ENCODE measurements at regions not wholly inside any gene's neighbourhood (a gene's known extent, or its start where the extent isn't known, plus 50 kb on each side); places are given as distances from the start of the nearest gene placed in this dataset.

DNA sequence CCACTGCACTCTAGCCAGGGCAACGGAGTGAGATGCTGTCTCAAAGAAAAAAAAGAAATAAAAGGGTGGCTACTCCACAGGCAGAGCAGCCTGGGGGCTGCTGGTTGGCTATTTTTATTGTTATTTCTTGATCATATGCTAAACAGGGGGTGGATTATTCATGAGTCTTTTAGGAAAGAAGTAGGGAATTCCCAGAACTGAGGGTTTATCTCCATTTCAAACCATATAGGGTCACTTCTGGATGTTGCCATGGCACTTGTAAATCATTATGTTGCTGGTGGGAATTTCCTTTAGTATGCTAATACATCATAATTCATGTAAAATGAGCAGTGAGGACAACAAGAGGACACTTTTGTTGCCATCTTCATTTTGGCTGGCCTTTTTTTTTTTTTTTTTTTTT lies 52.1 kb upstream of the GHITM start:
- Mint-ChIP-seq H3K4me3 (no peak overlapping the region), H3K9me3 (peaks cover 16% of the 10 kb centered on the region), H3K4me1 (no peaks in the 10 kb centered on the region), H3K27ac (no peak overlapping the region), H3K36me3 (ENCODE audit: low read depth) (no peaks in the 10 kb centered on the region), H3K27me3 (ENCODE audit: low read depth, poor library complexity) (peaks cover 14% of the 10 kb centered on the region)
- TF ChIP-seq, protein P1, sequence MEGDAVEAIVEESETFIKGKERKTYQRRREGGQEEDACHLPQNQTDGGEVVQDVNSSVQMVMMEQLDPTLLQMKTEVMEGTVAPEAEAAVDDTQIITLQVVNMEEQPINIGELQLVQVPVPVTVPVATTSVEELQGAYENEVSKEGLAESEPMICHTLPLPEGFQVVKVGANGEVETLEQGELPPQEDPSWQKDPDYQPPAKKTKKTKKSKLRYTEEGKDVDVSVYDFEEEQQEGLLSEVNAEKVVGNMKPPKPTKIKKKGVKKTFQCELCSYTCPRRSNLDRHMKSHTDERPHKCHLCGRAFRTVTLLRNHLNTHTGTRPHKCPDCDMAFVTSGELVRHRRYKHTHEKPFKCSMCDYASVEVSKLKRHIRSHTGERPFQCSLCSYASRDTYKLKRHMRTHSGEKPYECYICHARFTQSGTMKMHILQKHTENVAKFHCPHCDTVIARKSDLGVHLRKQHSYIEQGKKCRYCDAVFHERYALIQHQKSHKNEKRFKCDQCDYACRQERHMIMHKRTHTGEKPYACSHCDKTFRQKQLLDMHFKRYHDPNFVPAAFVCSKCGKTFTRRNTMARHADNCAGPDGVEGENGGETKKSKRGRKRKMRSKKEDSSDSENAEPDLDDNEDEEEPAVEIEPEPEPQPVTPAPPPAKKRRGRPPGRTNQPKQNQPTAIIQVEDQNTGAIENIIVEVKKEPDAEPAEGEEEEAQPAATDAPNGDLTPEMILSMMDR (IDR thresholded peaks at IDR 0.05) = no peak
- no peak for DNase-seq

DNA sequence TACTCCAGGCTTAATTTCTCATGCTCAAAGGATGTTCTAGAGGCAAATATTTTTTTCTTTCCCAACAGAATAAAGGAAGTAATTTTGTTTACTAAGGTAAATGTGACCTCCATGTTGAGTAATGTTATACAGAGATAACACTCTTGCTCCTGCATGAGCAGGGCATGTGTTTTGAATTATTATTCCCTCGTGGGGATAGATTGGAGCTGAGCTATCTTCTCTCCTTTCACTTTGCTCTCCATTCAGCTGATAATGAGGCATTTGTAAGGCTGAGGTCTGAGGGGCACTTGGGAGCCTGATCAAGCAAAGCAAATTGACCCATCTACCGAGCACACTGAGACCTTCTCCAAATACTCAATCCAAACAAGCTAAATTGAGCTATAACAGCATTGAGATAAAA lies 50.7 kb upstream of the GHITM start:
- TF ChIP-seq, protein P1 (IDR thresholded peaks at IDR 0.05) = no peak
- no peak overlapping the region for H3K27ac Mint-ChIP-seq
- no peak overlapping the region for H3K4me3 Mint-ChIP-seq
- DNase-seq = no peak
- H3K36me3 Mint-ChIP-seq (ENCODE audit: low read depth) = no peaks in the 10 kb centered on the region
- peaks cover 11% of the 10 kb centered on the region for H3K9me3 Mint-ChIP-seq
- H3K4me1 Mint-ChIP-seq = no peaks in the 10 kb centered on the region
- H3K27me3 Mint-ChIP-seq (ENCODE audit: low read depth, poor library complexity) = peaks cover 21% of the 10 kb centered on the region

DNA sequence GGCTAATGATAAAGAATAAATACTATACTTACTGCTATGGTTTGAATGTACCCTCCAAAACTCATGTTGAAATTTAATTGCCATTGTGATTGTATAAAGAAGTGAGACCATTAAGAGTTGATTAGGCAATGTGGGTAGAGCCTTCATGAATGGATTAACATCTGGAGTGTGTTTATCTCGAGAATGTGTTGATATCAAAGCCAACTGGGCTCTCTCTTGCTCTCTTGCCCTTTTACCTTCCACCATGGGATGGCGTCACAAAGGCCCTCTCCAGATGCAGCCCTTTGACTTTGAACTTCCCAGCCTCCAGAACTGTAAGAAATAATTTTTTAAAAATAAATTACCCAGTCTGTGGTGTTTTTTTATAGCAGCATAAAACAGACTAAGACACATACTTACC lies 50.1 kb upstream of the GHITM start:
- H3K4me3 Mint-ChIP-seq = no peak overlapping the region
- H3K9me3 Mint-ChIP-seq = peaks cover 6% of the 10 kb centered on the region
- no peak overlapping the region for H3K27ac Mint-ChIP-seq

More for the DNA sequence above, 50.1 kb upstream of the GHITM start:
- no peak for DNase-seq
- Mint-ChIP-seq H3K27me3 (ENCODE audit: low read depth, poor library complexity) (peaks cover 25% of the 10 kb centered on the region), H3K36me3 (ENCODE audit: low read depth) (no peaks in the 10 kb centered on the region), H3K4me1 (no peaks in the 10 kb centered on the region)
- TF ChIP-seq, protein P1 (IDR thresholded peaks at IDR 0.05) = no peak
